Vagina (tissue), 2 donors: ENCODE measurements at regions not wholly inside any gene's neighbourhood (a gene's known extent, or its start where the extent isn't known, plus 50 kb on each side); places are given as distances from the start of the nearest gene placed in this dataset.

ENCODE experiments used
- POLR2A ChIP-seq, 2 donors: fragments of 450-650 bp; IDR thresholded peaks; one replicate each; pipeline ENCODE4 v1.6.1; 2017; ENCODE audit warnings: antibody characterized with exemption in 2 of 2, mild to moderate bottlenecking in 2 of 2, moderate library complexity in 2 of 2
- POLR2AphosphoS5 ChIP-seq, 2 donors: sonication (generic); formaldehyde crosslinking; IDR thresholded peaks; one replicate each; pipeline ENCODE4 v1.9.0; 2017; ENCODE audit warnings: antibody characterized with exemption in 2 of 2, mild to moderate bottlenecking in 2 of 2, low read depth in 1 of 2; ENCODE audit not compliant: insufficient read depth in 1 of 2
- TF ChIP-seq, protein P1 (sequence below), 3 experiments: fragments of 450-650 bp in 2 of 3; fragments of 200-600 bp in 1 of 3; sonication (generic) in 1 of 3; IDR thresholded peaks; one replicate each; pipeline ENCODE4 v1.5.1; 2017 to 2019; ENCODE audit warnings: antibody characterized with exemption in 3 of 3, mild to moderate bottlenecking in 2 of 3, moderate library complexity in 2 of 3

GRCh38 chr7:115235075-115235474 lies 313.2 kb downstream of the MDFIC start:
- TF ChIP-seq, protein P1, sequence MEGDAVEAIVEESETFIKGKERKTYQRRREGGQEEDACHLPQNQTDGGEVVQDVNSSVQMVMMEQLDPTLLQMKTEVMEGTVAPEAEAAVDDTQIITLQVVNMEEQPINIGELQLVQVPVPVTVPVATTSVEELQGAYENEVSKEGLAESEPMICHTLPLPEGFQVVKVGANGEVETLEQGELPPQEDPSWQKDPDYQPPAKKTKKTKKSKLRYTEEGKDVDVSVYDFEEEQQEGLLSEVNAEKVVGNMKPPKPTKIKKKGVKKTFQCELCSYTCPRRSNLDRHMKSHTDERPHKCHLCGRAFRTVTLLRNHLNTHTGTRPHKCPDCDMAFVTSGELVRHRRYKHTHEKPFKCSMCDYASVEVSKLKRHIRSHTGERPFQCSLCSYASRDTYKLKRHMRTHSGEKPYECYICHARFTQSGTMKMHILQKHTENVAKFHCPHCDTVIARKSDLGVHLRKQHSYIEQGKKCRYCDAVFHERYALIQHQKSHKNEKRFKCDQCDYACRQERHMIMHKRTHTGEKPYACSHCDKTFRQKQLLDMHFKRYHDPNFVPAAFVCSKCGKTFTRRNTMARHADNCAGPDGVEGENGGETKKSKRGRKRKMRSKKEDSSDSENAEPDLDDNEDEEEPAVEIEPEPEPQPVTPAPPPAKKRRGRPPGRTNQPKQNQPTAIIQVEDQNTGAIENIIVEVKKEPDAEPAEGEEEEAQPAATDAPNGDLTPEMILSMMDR (IDR thresholded peaks at IDR 0.05): no peak
- TF ChIP-seq POLR2AphosphoS5 (IDR thresholded peaks at IDR 0.05; ENCODE audit: insufficient read depth in 1 of 2, low read depth in 1 of 2) (no peak), POLR2A (IDR thresholded peaks at IDR 0.05) (no peak)
